ENCODE measurements at regions not wholly inside any gene's neighbourhood (a gene's known extent, or its start where the extent isn't known, plus 50 kb on each side); places are given as distances from the start of the nearest gene placed in this dataset.

DNA sequence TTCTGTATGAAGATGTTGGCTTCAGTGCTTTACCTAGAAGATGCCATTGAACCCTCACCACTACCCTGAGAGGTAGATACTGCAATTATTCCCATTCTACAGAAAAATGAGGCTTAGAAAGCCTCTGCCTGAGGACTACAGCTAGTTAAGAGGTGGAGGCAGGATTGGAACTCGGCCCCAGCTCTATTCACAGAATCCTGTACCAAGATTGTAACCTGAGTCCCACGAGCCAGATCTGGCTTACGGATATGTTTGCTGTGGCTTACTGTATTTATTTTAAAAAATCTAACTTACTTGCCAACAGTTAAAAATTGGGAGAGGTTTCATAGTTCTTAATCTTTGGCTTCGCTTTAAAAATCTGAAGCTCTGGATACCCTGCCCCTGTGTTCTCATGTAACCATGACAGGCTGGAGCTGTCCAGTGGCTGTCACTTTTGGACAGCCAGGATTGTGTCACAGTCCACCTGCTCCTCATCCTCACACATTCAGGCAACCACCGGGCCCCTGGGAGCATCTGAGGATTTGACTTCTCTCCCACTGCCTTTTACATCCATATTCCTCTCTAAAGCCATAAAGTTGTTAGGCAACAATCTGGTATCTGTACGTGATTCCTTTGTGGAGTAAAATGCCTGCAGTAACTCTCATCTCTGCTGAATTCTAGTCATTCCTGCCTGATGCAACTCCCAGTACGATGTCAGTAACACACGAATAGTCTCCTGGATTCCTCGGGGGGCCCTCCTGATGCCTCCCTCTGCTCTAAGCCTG is 160.8 kb upstream of the SERP2 start:
- TF ChIP-seq, protein P1, sequence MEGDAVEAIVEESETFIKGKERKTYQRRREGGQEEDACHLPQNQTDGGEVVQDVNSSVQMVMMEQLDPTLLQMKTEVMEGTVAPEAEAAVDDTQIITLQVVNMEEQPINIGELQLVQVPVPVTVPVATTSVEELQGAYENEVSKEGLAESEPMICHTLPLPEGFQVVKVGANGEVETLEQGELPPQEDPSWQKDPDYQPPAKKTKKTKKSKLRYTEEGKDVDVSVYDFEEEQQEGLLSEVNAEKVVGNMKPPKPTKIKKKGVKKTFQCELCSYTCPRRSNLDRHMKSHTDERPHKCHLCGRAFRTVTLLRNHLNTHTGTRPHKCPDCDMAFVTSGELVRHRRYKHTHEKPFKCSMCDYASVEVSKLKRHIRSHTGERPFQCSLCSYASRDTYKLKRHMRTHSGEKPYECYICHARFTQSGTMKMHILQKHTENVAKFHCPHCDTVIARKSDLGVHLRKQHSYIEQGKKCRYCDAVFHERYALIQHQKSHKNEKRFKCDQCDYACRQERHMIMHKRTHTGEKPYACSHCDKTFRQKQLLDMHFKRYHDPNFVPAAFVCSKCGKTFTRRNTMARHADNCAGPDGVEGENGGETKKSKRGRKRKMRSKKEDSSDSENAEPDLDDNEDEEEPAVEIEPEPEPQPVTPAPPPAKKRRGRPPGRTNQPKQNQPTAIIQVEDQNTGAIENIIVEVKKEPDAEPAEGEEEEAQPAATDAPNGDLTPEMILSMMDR (IDR thresholded peaks at IDR 0.05 in 4 of 5, conservative IDR thresholded peaks at IDR 0.05 in 1 of 5) = no peak
- no peak for TF ChIP-seq POLR2A (IDR thresholded peaks at IDR 0.05)
